Activated B cell treated with CpG ODN at 0.5 μM for 24 hours (primary cell): ENCODE measurements at regions not wholly inside any gene's neighbourhood (a gene's known extent, or its start where the extent isn't known, plus 50 kb on each side); places are given as distances from the start of the nearest gene placed in this dataset.
"Not testable (repeated sequence)": the region's sequence is repeated elsewhere in the genome, so short reads cannot be mapped to it uniquely, and the experiment has no call there.

Experiments
- ATAC-seq: fragments of 200-7000 bp; cut with Tn5 transposase; one replicate; pipeline ENCODE4 v1.10.0; 2021; ENCODE audit warnings: low read depth, mild to moderate bottlenecking, moderate library complexity
- CTCF ChIA-PET: fragments of 350-600 bp; sonication (Branson Sonifier 250); formaldehyde crosslinking; loops from one replicate; lab custom pipeline; 2021; ENCODE audit warnings: antibody characterized with exemption; lab: Charles Lee
- POLR2A ChIA-PET: fragments of 350-600 bp; sonication (Branson Sonifier 250); formaldehyde crosslinking; loops from one replicate; lab custom pipeline; 2021; ENCODE audit warnings: antibody characterized with exemption; lab: Charles Lee
- DNase-seq: peaks from one replicate; pipeline ENCODE4 v3.0.0; 2022
- H3K27ac Mint-ChIP-seq: one replicate; pipeline ENCODE4 v1.8.0; 2020; ENCODE audit warnings: mixed read lengths
- H3K27me3 Mint-ChIP-seq: one replicate; pipeline ENCODE4 v1.8.0; 2021; ENCODE audit warnings: mixed read lengths
- H3K36me3 Mint-ChIP-seq: one replicate; pipeline ENCODE4 v1.8.0; 2021; ENCODE audit warnings: low read depth, mixed read lengths
- H3K4me1 Mint-ChIP-seq: one replicate; pipeline ENCODE4 v1.8.0; 2021; ENCODE audit warnings: mixed read lengths
- H3K4me3 Mint-ChIP-seq: one replicate; pipeline ENCODE4 v1.8.0; 2020; ENCODE audit warnings: mild to moderate bottlenecking, mixed read lengths
- H3K9me3 Mint-ChIP-seq: one replicate; pipeline ENCODE4 v1.8.0; 2020; ENCODE audit warnings: mixed read lengths
- CTCF ChIP-seq: fragments of 200-600 bp; IDR thresholded peaks from one replicate; pipeline ENCODE4 v1.8.0; 2022; ENCODE audit warnings: antibody characterized with exemption, mild to moderate bottlenecking
- intact Hi-C: fragments of 100-400 bp; cut with micrococcal nuclease; formaldehyde crosslinking; loops from one replicate; pipeline ENCODE4 v1.15.1; 2024

DNA sequence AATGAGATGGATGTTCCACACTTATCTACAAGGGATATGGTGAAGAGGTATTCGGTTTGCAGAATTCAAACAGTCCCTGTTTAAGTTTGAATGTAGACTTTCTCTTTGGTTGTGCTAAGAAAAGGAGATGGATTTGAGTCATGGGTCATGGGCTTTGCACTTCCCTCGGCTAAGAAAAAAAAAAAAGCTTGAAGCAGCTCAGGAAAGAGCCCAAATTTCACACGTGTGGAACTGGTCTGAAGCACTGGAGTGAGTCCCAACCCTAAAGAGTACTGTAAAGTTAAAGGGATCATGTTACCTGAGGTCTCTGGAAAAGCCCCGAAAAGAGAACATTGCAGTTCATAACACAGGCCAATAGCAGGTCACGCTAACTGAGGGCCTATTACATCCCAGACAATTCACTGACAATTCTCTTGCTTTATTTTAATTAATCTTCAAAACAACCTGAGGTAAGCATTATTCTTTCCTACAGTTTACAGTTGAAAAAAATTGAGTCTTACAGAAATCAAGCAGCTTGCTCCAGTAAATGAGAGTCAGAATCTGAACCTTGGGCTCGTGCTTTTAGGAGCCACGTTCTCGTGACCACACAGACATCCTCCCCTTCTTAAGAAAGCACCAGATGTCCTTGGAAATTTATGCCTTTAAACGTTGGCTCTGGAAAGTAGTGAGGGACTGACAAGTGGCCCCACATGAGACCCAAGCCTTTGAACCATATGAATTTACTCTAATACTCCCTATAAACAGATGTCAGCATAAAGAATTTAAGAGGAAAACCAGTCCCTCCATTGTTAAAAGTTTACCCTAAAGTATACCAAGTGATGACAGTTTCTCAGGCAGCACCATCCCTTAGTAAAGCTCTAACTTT lies 89.3 kb downstream of the MAD2L1 start:
- peaks cover under 1% of the 10 kb centered on the region for H3K27me3 Mint-ChIP-seq
- POLR2A ChIA-PET = no interaction called here
- H3K4me3 Mint-ChIP-seq = no peak overlapping the region
- TF ChIP-seq CTCF = no peak
- H3K27ac Mint-ChIP-seq = no peak overlapping the region
- H3K4me1 Mint-ChIP-seq = no peaks in the 10 kb centered on the region
- no peak for ATAC-seq
- CTCF ChIA-PET = no interaction called here
- H3K36me3 Mint-ChIP-seq = no peaks in the 10 kb centered on the region
- no peaks in the 10 kb centered on the region for H3K9me3 Mint-ChIP-seq
- intact Hi-C loops = no loop called here
- no peak for DNase-seq

DNA sequence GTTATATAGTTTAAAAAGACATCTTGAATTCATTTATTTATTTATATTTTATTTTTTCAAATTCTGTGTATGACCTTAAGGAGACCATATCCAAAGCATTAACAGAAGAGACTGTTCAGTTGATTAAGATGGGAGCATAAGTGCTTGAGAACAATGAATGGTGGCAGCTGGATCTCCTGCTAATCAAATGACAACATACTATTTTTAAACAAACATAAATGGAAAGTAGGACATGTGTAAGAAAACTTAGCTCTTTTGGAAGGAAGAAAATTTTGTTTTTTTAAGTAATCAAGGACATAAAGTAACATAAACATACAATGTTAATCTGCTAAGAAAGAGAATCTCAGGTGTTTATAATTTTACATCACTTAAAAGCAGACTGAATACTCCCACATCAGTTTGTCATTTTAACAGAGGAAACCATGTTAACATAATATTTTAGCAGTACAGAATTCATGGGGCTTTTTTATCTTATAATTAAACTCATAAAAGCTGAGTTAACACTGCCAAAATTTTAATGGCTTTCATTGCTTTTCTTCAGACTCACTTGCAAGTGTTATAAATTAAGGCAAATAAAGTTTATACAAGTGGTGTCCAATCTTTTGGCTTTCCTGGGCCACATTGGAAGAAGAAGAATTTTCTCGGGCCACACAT lies 95.1 kb downstream of the MAD2L1 start:
- TF ChIP-seq CTCF = no peak
- no peaks in the 10 kb centered on the region for H3K36me3 Mint-ChIP-seq
- H3K27me3 Mint-ChIP-seq = peaks cover 2% of the 10 kb centered on the region
- no peak for ATAC-seq
- CTCF ChIA-PET = no interaction called here
- H3K27ac Mint-ChIP-seq = no peak overlapping the region
- intact Hi-C loops = no loop called here
- DNase-seq = no peak
- POLR2A ChIA-PET = no interaction called here
- H3K4me1 Mint-ChIP-seq = no peaks in the 10 kb centered on the region
- no peaks in the 10 kb centered on the region for H3K9me3 Mint-ChIP-seq
- no peak overlapping the region for H3K4me3 Mint-ChIP-seq

DNA sequence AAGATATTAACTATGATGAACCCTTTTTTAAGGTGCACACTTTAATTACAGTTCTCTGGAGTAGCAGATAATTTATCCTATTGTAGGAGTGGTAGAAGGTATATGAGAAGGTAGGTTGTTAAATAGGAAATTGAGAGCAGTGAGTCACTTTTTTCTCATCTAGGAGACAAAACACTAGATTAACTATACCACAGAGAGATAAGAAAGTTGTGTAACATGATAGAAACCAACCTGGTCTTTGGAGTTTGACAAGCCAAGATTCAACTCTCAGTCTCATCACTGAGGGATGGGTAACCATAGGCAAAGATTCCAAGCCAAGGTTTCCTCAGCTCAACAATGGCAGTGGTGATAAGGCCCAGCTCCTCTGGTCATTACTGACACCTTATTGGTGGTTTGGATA lies 104.0 kb downstream of the MAD2L1 start:
- intact Hi-C loops = no loop called here
- no peak overlapping the region for H3K27ac Mint-ChIP-seq
- ChIA-PET CTCF (no interaction called here), POLR2A (no interaction called here)
- no peaks in the 10 kb centered on the region for H3K9me3 Mint-ChIP-seq
- H3K36me3 Mint-ChIP-seq = no peaks in the 10 kb centered on the region
- no peaks in the 10 kb centered on the region for H3K4me1 Mint-ChIP-seq
- ATAC-seq (no peak), DNase-seq (no peak)
- H3K27me3 Mint-ChIP-seq = no peaks in the 10 kb centered on the region
- TF ChIP-seq CTCF = no peak
- H3K4me3 Mint-ChIP-seq = no peak overlapping the region

- no peak for ATAC-seq
- TF ChIP-seq CTCF = no peak
Measured at GRCh38 chr4:119958983-119959382, 107.7 kb downstream of the MAD2L1 start.

GRCh38 chr4:119955256-119955655 lies 111.4 kb downstream of the MAD2L1 start:
- no peak for ATAC-seq
- Mint-ChIP-seq H3K27me3 (no peaks in the 10 kb centered on the region), H3K4me1 (no peaks in the 10 kb centered on the region), H3K36me3 (no peaks in the 10 kb centered on the region), H3K9me3 (peaks cover 8% of the 10 kb centered on the region), H3K4me3 (no peak overlapping the region), H3K27ac (no peak overlapping the region)
- DNase-seq = no peak
- POLR2A ChIA-PET = no interaction called here
- no peak for TF ChIP-seq CTCF
- CTCF ChIA-PET = no interaction called here
- intact Hi-C loops = no loop called here

More at GRCh38 chr4:119958983-119959382, 107.7 kb downstream of the MAD2L1 start:
- CTCF ChIA-PET = no interaction called here
- Mint-ChIP-seq H3K4me1 (no peaks in the 10 kb centered on the region), H3K9me3 (peaks cover 8% of the 10 kb centered on the region), H3K36me3 (no peaks in the 10 kb centered on the region), H3K27ac (no peak overlapping the region), H3K27me3 (no peaks in the 10 kb centered on the region), H3K4me3 (no peak overlapping the region)
- POLR2A ChIA-PET = no interaction called here
- no peak for DNase-seq
- intact Hi-C loops = no loop called here

DNA sequence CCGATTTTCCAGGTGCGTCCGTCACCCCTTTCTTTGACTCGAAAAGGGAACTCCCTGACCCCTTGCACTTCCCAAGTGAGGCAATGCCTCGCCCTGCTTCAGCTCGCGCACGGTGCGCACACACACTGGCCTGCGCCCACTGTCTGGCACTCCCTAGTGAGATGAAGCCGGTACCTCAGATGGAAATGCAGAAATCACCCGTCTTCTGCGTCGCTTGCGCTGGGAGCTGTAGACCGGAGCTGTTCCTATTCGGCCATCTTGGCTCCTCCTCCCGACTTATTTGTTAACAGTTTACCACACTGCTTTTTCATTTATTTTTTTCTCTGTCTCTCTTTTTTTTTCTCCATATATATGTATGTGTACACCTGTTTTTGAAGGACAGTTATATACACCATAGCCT lies 112.2 kb downstream of the MAD2L1 start:
- H3K36me3 Mint-ChIP-seq, H3K4me3 Mint-ChIP-seq, POLR2A ChIA-PET, H3K4me1 Mint-ChIP-seq, CTCF ChIA-PET, intact Hi-C loops, H3K27ac Mint-ChIP-seq, DNase-seq, ATAC-seq, H3K27me3 Mint-ChIP-seq, H3K9me3 Mint-ChIP-seq: not testable (repeated sequence)
